ENCODE measurements at regions not wholly inside any gene's neighbourhood (a gene's known extent, or its start where the extent isn't known, plus 50 kb on each side); places are given as distances from the start of the nearest gene placed in this dataset.

DNA sequence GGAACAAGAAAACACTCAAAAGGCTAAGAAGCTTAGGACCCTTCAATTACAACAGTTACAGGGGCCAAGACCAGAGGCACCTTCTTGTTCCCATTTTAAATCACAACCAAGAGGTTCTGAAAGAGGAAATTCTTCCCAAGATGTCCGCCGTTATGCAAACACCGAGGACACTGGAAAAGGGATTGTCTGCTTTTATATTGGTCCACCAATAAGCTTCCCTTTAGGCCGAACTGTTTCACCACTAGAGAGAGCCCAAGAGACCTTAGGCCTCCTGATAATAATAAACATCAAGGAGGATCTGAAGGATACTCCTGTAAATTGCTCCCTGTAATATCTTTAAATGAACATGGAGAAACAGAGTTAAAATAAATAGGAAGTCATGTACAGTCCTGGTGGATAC lies 92.6 kb upstream of the NLRP2B start:
- intact Hi-C loops (cut with DNase I): no loop called here
- Histone ChIP-seq H3K36me3 (no peaks in the 10 kb centered on the region), H3K4me1 (no peaks in the 10 kb centered on the region), H3K27me3 (no peaks in the 10 kb centered on the region), H3K27ac (no peak overlapping the region), H3K9me3 (no peaks in the 10 kb centered on the region), H3K4me3 (no peak overlapping the region)
- no peak for DNase-seq (ENCODE audit: extremely low spot score in 2 of 2)
- TF ChIP-seq POLR2A (IDR thresholded peaks at IDR 0.05): no peak
- TF ChIP-seq CTCF (IDR thresholded peaks at IDR 0.05): no peak
- TF ChIP-seq POLR2AphosphoS5 (IDR thresholded peaks at IDR 0.05; ENCODE audit: insufficient read depth in 1 of 2, low read depth in 1 of 2): no peak

GRCh38 chrX:57771689-57772088 lies 91.6 kb upstream of the NLRP2B start:
- TF ChIP-seq POLR2A (IDR thresholded peaks at IDR 0.05): no peak
- no peak for TF ChIP-seq POLR2AphosphoS5 (IDR thresholded peaks at IDR 0.05; ENCODE audit: insufficient read depth in 1 of 2, low read depth in 1 of 2)
- TF ChIP-seq CTCF (IDR thresholded peaks at IDR 0.05): no peak
- Histone ChIP-seq H3K4me3 (no peak overlapping the region), H3K27ac (no peak overlapping the region), H3K9me3 (no peaks in the 10 kb centered on the region), H3K27me3 (no peaks in the 10 kb centered on the region), H3K4me1 (no peaks in the 10 kb centered on the region), H3K36me3 (no peaks in the 10 kb centered on the region)
- no peak for DNase-seq (ENCODE audit: extremely low spot score in 2 of 2)
- intact Hi-C loops (cut with DNase I): no loop called here

DNA sequence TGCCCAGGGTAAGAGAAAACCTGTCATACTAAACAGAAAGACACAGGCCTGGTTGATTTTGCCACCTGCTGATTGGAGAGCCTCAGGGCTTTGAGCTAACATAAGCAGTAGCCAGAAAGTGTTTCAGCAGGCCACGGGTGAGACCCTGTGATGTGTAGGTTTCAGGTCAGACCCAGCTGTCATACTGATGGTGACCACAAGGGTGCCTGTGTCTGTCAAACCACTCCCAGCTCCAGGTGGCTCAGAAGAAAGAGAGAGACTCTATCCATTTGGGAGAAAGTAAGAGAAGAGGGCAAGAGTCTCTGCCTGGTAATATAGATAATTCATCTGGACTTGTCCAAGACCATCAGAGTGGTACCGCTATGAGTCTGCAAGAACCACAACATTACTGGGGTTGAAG lies 72.8 kb upstream of the NLRP2B start:
- intact Hi-C loops (cut with DNase I): no loop called here
- Histone ChIP-seq H3K4me1 (no peaks in the 10 kb centered on the region), H3K27me3 (no peaks in the 10 kb centered on the region), H3K9me3 (no peaks in the 10 kb centered on the region), H3K27ac (no peak overlapping the region), H3K4me3 (no peak overlapping the region), H3K36me3 (no peaks in the 10 kb centered on the region)
- no peak for DNase-seq (ENCODE audit: extremely low spot score in 2 of 2)
- no peak for TF ChIP-seq CTCF (IDR thresholded peaks at IDR 0.05)
- TF ChIP-seq POLR2A (IDR thresholded peaks at IDR 0.05): no peak
- TF ChIP-seq POLR2AphosphoS5 (IDR thresholded peaks at IDR 0.05; ENCODE audit: insufficient read depth in 1 of 2, low read depth in 1 of 2): no peak

DNA sequence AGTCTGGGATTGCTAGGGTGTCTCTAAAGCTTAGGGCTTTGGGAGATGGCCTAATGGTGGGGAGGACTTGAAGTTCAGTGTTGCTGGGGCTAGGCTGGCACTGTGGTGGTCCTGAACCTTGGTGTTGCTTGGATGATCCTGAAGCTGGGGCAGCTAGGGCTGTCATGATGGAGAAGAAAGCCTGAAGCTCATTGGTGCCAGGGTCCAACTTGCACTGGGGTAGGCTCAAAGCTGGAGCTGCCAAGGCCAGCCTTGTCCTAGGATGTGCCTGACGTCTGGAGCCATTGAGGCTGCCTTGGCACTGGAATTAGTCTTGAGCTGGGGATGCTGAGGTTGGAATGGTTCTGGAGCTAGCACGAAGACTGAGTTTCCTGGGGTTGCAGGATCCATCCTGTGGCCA lies 61.0 kb upstream of the NLRP2B start:
- Histone ChIP-seq H3K27ac (no peak overlapping the region), H3K4me1 (no peaks in the 10 kb centered on the region), H3K4me3 (no peak overlapping the region), H3K36me3 (no peaks in the 10 kb centered on the region), H3K9me3 (no peaks in the 10 kb centered on the region), H3K27me3 (no peaks in the 10 kb centered on the region)
- TF ChIP-seq CTCF (IDR thresholded peaks at IDR 0.05) (no peak), POLR2AphosphoS5 (IDR thresholded peaks at IDR 0.05; ENCODE audit: insufficient read depth in 1 of 2, low read depth in 1 of 2) (no peak), POLR2A (IDR thresholded peaks at IDR 0.05) (no peak)
- no peak for DNase-seq (ENCODE audit: extremely low spot score in 2 of 2)
- intact Hi-C loops (cut with DNase I): no loop called here

- H3K4me1 ChIP-seq: no peaks in the 10 kb centered on the region
- H3K27me3 ChIP-seq: no peaks in the 10 kb centered on the region
- H3K36me3 ChIP-seq: no peaks in the 10 kb centered on the region
- H3K9me3 ChIP-seq: no peaks in the 10 kb centered on the region
- intact Hi-C loops (cut with DNase I): no loop called here
- no peak for DNase-seq (ENCODE audit: extremely low spot score in 2 of 2)
- no peak overlapping the region for H3K4me3 ChIP-seq
- no peak for TF ChIP-seq CTCF (IDR thresholded peaks at IDR 0.05)
- TF ChIP-seq POLR2AphosphoS5 (IDR thresholded peaks at IDR 0.05; ENCODE audit: insufficient read depth in 1 of 2, low read depth in 1 of 2): no peak
- no peak for TF ChIP-seq POLR2A (IDR thresholded peaks at IDR 0.05)
- H3K27ac ChIP-seq: no peak overlapping the region
These were observed 57.8 kb upstream of the NLRP2B start for GRCh38 chrX:57737881-57738280.

Data from vagina (tissue), 2 donors.